ENCODE measurements at regions not wholly inside any gene's neighbourhood (a gene's known extent, or its start where the extent isn't known, plus 50 kb on each side); places are given as distances from the start of the nearest gene placed in this dataset. TPM values are rescaled to one million over a fixed set of nuclear protein-coding genes. Genes with fewer than 3 reads are reported as not detected.

Small RNA genes in the stretch of these regions (small RNA-seq; reads per million reads assigned to genes)
- gene AL355076.1 (ENCODE audit: insufficient read depth): not detected
- gene MIR4708 (ENCODE audit: insufficient read depth): 0.72 reads per million

All from mesendoderm (in vitro differentiated cells).